ENCODE measurements at regions not wholly inside any gene's neighbourhood (a gene's known extent, or its start where the extent isn't known, plus 50 kb on each side); places are given as distances from the start of the nearest gene placed in this dataset.
"Not testable (repeated sequence)": the region's sequence is repeated elsewhere in the genome, so short reads cannot be mapped to it uniquely, and the experiment has no call there.

- DNase-seq, result no peak
Observed at GRCh38 chr10:8835453-8836167, 781.1 kb downstream of the GATA3 start.

DNA sequence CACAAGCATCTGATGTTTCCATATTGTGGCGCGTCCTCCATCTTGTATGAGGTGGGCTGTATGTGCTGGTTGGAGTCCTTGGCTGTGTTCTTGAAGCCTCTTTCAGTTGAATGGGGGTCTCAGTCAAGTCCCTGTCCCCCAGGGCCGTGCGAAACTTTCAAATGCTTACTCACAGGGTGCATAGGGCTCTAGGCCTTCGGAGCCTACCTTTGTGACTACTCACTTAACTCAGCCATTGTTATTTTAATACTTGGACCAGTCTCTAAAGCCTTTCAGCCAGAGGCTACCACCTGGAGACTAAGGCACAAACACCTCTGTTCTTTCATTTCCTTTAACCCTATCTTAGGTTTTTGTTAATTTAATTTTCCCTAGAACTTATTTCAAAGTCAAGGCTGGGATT lies 785.9 kb downstream of the GATA3 start:
- no peak for DNase-seq

DNA sequence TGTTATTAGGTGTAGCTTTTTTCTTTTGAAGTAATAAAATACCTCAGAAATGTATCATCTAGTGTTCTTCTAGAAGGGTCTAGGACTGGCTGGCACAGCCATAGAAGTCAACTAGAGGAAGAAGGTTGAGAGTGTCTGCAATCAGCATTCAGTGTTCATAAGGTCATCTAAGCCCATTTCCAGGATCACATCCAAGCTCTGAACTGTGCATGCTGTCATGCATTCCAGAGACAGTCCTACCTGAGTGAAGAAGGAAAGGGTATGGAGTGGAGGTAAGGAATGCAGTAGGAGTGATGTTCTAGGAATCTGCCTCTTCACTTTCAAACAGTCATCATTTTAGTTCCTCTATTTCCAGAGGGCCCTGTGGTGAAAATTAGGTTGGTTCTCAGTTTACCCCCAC lies 789.7 kb downstream of the GATA3 start:
- DNase-seq, result no peak

DNA sequence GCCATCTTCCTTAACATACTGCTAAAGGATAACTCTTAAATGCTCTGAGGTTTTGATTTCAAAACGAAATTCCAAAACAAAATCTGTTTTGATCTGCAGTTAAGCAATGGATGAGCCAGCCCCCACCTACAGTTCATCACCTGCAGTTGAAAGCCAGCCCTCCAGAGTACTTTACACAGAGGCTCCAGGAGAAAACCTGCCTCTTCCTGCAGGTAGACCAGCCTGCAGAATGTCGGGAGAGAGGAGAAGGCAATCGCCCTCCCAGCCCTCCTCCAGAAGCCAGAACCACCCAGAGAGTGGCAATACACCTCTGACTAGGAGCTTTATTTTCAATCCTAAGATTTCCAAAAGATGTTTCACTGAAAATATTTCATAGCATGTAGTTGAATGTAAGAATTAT lies 798.1 kb downstream of the GATA3 start:
- no peak for DNase-seq

- DNase-seq, result no peak
Observed at GRCh38 chr10:8853048-8853447, 798.6 kb downstream of the GATA3 start.

GRCh38 chr10:8868924-8869323 lies 814.4 kb downstream of the GATA3 start:
- not testable (repeated sequence) for DNase-seq

GRCh38 chr10:8873310-8873709 lies 818.8 kb downstream of the GATA3 start:
- DNase-seq, result no peak

GRCh38 chr10:8874268-8874667 lies 819.8 kb downstream of the GATA3 start:
- no peak for DNase-seq

GRCh38 chr10:8874972-8875371 lies 820.5 kb downstream of the GATA3 start:
- no peak for DNase-seq

- no peak for DNase-seq
Observed at GRCh38 chr10:8876171-8876570, 821.7 kb downstream of the GATA3 start.

GRCh38 chr10:8889538-8889937 lies 835.0 kb downstream of the GATA3 start:
- DNase-seq, result no peak

DNA sequence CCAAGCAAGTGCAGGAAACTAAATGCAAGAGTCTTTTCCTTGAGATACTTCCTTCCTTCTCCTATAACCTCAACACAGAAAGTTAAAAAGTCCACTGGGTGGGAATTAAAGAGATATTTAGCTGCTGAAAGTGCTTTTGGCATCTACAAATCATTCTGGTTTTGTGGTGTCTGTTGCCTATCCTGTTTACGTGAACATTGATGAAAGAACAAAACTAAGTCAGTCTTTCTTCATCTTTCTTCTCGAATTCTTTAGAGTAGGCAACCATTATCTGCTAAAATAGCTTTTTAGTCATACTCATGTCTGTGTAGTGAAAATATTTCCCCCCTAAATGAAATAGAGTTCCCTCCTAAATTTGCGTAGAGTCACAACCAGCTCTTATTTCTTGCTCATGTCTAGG lies 838.6 kb downstream of the GATA3 start:
- no peak for DNase-seq

GRCh38 chr10:8894148-8894547 lies 839.7 kb downstream of the GATA3 start:
- no peak for DNase-seq

GRCh38 chr10:8897769-8898168 lies 843.3 kb downstream of the GATA3 start:
- no peak for DNase-seq

- no peak for DNase-seq
Observed at GRCh38 chr10:8898745-8899330, 844.4 kb downstream of the GATA3 start.

DNA sequence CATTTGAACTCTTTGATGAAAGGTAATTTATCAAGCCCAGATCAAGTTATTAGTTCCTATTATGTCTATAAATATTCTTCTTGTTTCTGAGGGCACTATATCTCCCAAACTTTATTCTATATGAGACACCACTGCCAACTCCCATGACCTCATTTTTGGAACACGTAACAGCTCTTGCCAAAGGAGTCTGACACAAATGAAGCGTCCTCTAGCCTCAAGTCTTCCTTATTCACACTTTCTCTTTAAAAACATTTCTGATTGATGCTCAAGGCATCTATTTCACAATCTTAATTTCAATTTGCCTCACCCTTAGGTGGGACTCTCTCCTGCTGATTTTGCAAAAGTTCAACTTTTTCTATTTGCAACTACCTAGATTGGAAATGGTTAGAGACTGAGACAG lies 848.4 kb downstream of the GATA3 start:
- DNase-seq, result no peak

DNA sequence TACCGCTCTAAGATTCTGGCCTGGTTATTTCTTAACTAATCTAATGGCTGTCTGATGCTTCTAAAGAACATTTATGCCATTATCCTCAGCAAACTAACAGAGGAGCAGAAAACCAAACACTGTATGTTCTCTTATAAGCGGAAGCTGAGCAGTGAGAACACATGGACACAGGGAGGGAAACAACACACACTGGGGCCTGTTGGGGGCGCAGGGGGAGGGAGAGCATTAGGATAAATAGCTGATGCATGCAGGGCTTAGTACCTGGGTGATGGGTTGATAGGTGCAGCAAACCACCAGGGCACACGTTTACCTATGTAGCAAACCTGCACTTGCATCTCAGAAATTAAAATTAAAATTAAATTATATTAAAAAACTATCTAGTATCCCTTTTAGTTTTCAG lies 853.5 kb downstream of the GATA3 start:
- DNase-seq, result no peak

DNA sequence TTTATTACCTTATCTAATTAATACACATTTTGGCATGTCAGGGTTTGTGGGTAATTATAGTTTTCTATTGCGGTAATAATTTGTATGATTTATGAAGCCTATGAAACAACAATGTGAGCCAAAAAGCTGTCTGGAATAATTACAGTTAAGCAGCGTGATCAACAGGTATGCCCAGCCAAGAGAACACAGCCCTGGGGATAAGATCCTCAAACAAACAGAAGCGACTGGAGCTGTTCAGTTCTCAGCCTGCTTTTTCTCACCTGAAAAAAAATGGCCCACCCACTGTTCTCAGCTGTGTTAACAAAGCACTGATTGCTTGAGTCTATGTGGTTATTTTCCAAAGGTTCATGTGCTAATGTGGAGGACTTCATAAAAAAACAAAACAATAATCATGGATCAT lies 855.8 kb downstream of the GATA3 start:
- DNase-seq, result no peak

DNA sequence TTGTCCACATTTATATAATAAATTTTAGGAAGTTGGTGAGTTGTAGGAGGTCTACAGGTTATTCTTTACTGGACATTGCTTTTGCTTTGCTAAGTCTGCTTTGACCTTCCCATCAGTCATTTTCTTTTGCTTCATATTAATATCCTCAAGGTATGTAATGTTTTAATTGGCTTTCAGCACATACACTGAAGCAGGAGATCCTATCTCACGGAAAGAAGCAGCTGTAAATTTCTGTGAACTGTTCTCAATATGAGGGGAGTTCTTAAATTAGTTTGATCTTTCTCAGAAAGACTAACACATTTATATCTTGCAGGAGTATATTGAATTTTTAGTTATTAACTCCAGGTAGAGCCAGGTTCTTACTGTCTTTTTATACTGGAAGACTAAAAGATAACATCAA lies 856.5 kb downstream of the GATA3 start:
- DNase-seq, result no peak

DNA sequence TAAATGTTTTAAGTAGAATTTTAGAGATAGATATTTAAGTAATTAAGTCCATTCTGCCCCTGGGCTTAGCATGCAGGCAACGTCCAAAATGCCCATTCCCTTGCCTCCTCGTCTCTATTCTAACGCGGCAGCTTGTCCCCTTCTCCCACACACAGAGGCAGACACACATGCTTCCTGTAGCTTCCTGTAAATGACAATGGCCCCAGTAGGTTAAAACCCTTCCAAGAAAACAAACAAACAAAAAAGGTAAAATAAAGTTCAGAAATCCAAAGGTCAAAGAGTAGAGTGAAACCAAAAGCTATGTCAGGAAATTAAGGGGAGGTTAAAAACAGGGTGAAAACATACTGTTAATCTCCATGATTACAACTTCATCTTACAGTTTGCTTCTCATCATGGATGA lies 857.6 kb downstream of the GATA3 start:
- no peak for DNase-seq

- no peak for DNase-seq
Observed at GRCh38 chr10:8913720-8914119, 859.2 kb downstream of the GATA3 start.

- no peak for DNase-seq
Observed at GRCh38 chr10:8919280-8919679, 864.8 kb downstream of the GATA3 start.

DNA sequence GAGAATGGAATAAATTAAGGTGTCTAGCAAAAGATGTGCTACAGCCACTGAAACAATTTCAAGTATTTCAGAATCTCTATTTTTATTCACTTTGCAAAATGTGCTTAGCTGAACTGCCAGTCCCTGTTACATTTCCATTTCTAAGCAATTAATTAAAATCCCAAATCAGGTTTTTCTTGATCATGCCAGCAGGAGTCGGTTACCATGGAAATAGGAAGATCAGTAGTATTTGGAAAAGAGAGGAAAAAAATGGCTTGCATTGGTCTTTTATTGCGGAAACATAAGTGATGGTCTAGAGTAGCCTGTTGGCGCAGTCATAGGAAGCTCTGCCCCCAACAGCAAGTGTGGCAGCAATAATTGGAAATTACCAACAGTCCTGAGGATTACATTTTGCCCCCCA lies 867.1 kb downstream of the GATA3 start:
- no peak for DNase-seq

DNA sequence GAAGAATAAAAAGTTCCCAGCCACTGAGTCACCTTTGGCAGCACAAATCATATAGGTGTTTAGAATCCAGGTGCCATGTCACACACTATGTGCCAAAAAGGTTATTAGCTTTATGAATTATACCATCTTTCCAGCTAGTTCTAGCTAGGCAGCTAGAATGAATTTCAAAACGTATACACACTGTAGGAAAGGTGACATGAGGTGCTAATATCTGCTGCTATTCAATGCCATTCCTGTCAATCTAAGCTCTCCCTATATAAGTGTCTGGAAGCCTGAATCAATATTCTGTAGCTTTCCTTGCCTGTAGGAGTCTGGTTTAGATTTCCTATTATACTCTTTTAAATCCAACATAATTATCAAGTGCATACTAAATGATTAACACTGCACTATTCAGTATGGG lies 868.6 kb downstream of the GATA3 start:
- DNase-seq, result no peak

DNA sequence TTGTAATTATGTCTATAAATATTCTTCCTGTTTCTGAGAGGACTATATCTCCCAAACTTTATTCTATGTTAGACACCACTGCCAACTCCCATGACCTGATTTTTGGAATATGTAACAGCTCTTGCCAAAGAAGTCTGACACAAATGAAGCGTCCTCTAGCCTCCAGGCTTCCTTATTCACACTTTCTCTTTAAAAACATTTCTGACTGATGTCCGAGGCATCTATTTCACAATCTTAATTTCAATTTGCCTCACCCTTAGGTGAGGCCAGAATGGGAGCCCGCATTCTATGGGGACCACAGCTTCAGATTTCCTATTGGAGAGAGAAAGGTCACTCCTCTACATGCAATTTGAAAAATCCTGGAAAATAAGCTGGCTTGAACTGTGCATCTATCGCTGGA lies 873.2 kb downstream of the GATA3 start:
- DNase-seq, result no peak
